ENCODE measurements at regions not wholly inside any gene's neighbourhood (a gene's known extent, or its start where the extent isn't known, plus 50 kb on each side); places are given as distances from the start of the nearest gene placed in this dataset.

GRCh38 chr6:82744286-82745015, 321.2 kb downstream of the UBE3D start:
- no peak for TF ChIP-seq EP300 (IDR thresholded peaks at IDR 0.05)
- TF ChIP-seq, protein P1, sequence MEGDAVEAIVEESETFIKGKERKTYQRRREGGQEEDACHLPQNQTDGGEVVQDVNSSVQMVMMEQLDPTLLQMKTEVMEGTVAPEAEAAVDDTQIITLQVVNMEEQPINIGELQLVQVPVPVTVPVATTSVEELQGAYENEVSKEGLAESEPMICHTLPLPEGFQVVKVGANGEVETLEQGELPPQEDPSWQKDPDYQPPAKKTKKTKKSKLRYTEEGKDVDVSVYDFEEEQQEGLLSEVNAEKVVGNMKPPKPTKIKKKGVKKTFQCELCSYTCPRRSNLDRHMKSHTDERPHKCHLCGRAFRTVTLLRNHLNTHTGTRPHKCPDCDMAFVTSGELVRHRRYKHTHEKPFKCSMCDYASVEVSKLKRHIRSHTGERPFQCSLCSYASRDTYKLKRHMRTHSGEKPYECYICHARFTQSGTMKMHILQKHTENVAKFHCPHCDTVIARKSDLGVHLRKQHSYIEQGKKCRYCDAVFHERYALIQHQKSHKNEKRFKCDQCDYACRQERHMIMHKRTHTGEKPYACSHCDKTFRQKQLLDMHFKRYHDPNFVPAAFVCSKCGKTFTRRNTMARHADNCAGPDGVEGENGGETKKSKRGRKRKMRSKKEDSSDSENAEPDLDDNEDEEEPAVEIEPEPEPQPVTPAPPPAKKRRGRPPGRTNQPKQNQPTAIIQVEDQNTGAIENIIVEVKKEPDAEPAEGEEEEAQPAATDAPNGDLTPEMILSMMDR (IDR thresholded peaks at IDR 0.05): no peak
